Stimulated activated memory B cell treated with anti-CD40 and anti-IgM and Interleukin-4, amounts not matched to agents 10 μg/mL and 1 μg/mL and 100 μg/mL, for 72 hours (primary cell): ENCODE measurements at regions not wholly inside any gene's neighbourhood (a gene's known extent, or its start where the extent isn't known, plus 50 kb on each side); places are given as distances from the start of the nearest gene placed in this dataset.

Source experiments
- ATAC-seq: fragments of 150-1000 bp; cut with Tn5 transposase; 2 replicates; pipeline ENCODE4 v1.10.0; 2021
- H3K27ac Mint-ChIP-seq: one replicate; pipeline ENCODE4 v1.8.0; 2022; ENCODE audit warnings: mild to moderate bottlenecking, mixed read lengths
- H3K27me3 Mint-ChIP-seq: one replicate; pipeline ENCODE4 v1.8.0; 2022; ENCODE audit warnings: mixed read lengths
- H3K36me3 Mint-ChIP-seq: one replicate; pipeline ENCODE4 v1.8.0; 2022; ENCODE audit warnings: mixed read lengths
- H3K4me1 Mint-ChIP-seq: one replicate; pipeline ENCODE4 v1.8.0; 2022; ENCODE audit warnings: mixed read lengths
- H3K4me3 Mint-ChIP-seq: one replicate; pipeline ENCODE4 v1.8.0; 2022; ENCODE audit warnings: mild to moderate bottlenecking, moderate library complexity, mixed read lengths
- H3K9me3 Mint-ChIP-seq: one replicate; pipeline ENCODE4 v1.8.0; 2022; ENCODE audit warnings: mixed read lengths

GRCh38 chr6:16928387-16928786 lies 167.1 kb upstream of the ATXN1 start:
- peaks cover 10% of the 10 kb centered on the region for H3K27me3 Mint-ChIP-seq
- ATAC-seq: no peak
- H3K27ac Mint-ChIP-seq: no peak overlapping the region
- no peaks in the 10 kb centered on the region for H3K4me1 Mint-ChIP-seq
- H3K36me3 Mint-ChIP-seq: no peaks in the 10 kb centered on the region
- no peak overlapping the region for H3K4me3 Mint-ChIP-seq
- peaks cover 2% of the 10 kb centered on the region for H3K9me3 Mint-ChIP-seq

- no peaks in the 10 kb centered on the region for H3K4me1 Mint-ChIP-seq
- no peak for ATAC-seq
- peaks cover 16% of the 10 kb centered on the region for H3K27me3 Mint-ChIP-seq
- no peak overlapping the region for H3K27ac Mint-ChIP-seq
- H3K9me3 Mint-ChIP-seq: peaks cover 5% of the 10 kb centered on the region
- no peak overlapping the region for H3K4me3 Mint-ChIP-seq
- H3K36me3 Mint-ChIP-seq: no peaks in the 10 kb centered on the region
Observed at GRCh38 chr6:16927205-16927604, 165.9 kb upstream of the ATXN1 start.

DNA sequence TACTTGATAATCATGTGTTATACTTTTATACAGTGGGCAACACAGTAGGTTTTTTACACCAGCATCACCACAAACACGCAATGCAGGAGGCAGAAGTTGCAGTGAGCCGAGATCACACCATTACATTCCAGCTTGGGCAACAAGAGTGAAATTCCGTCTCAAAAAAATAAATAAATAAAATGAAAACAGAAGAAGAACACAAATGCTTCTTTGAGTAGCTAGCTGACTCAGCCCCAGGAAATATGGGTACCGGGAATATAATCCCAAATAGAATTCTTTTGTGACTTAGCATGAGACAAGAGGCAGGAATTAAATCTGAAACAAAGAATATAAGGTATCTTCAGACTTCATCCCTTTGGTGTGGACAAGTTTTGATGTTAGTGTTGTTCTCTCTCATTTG lies 164.2 kb upstream of the ATXN1 start:
- Mint-ChIP-seq H3K27ac (no peak overlapping the region), H3K27me3 (peaks cover 28% of the 10 kb centered on the region), H3K4me1 (no peaks in the 10 kb centered on the region), H3K4me3 (no peak overlapping the region), H3K9me3 (peaks cover 3% of the 10 kb centered on the region), H3K36me3 (no peaks in the 10 kb centered on the region)
- ATAC-seq: no peak

GRCh38 chr6:16922282-16922681 lies 161.0 kb upstream of the ATXN1 start:
- no peak overlapping the region for H3K4me3 Mint-ChIP-seq
- ATAC-seq: no peak
- no peaks in the 10 kb centered on the region for H3K4me1 Mint-ChIP-seq
- peaks cover 3% of the 10 kb centered on the region for H3K9me3 Mint-ChIP-seq
- H3K27me3 Mint-ChIP-seq: peaks cover 23% of the 10 kb centered on the region
- H3K27ac Mint-ChIP-seq: no peak overlapping the region
- H3K36me3 Mint-ChIP-seq: no peaks in the 10 kb centered on the region

- H3K4me1 Mint-ChIP-seq: no peaks in the 10 kb centered on the region
- peaks cover 5% of the 10 kb centered on the region for H3K9me3 Mint-ChIP-seq
- no peak overlapping the region for H3K4me3 Mint-ChIP-seq
- peaks cover 18% of the 10 kb centered on the region for H3K27me3 Mint-ChIP-seq
- no peak for ATAC-seq
- no peak overlapping the region for H3K27ac Mint-ChIP-seq
- no peaks in the 10 kb centered on the region for H3K36me3 Mint-ChIP-seq
Observed at GRCh38 chr6:16921399-16922110, 160.3 kb upstream of the ATXN1 start.

GRCh38 chr6:16918586-16918985 lies 157.3 kb upstream of the ATXN1 start:
- no peaks in the 10 kb centered on the region for H3K4me1 Mint-ChIP-seq
- H3K9me3 Mint-ChIP-seq: peaks cover 11% of the 10 kb centered on the region
- no peak overlapping the region for H3K4me3 Mint-ChIP-seq
- no peak for ATAC-seq
- no peaks in the 10 kb centered on the region for H3K36me3 Mint-ChIP-seq
- H3K27me3 Mint-ChIP-seq: peaks cover 18% of the 10 kb centered on the region
- H3K27ac Mint-ChIP-seq: no peak overlapping the region

DNA sequence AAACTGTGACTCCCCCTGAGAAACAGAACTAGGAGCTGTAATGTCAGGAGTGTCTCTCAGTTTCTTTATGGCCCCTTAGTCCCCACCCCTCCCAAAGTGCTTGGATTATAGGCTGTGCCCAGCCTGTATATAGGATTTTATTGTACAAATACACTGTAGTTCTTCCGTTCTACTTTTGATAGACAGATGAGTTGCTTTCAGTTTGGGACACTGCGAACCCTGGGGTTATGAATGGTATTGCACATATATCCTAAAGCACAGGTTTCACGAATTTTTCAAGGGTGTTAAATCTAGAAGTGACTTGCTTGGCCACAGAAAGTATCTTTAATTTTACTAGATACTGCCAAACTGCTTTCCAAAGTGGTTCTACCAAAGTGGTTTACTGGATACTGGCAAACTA lies 152.9 kb upstream of the ATXN1 start:
- no peak overlapping the region for H3K4me3 Mint-ChIP-seq
- no peaks in the 10 kb centered on the region for H3K36me3 Mint-ChIP-seq
- no peak for ATAC-seq
- no peak overlapping the region for H3K27ac Mint-ChIP-seq
- peaks cover 17% of the 10 kb centered on the region for H3K9me3 Mint-ChIP-seq
- no peaks in the 10 kb centered on the region for H3K4me1 Mint-ChIP-seq
- no peaks in the 10 kb centered on the region for H3K27me3 Mint-ChIP-seq

GRCh38 chr6:16912756-16913155 lies 151.5 kb upstream of the ATXN1 start:
- Mint-ChIP-seq H3K27me3 (no peaks in the 10 kb centered on the region), H3K4me3 (no peak overlapping the region), H3K36me3 (no peaks in the 10 kb centered on the region), H3K27ac (no peak overlapping the region), H3K4me1 (no peaks in the 10 kb centered on the region), H3K9me3 (peaks cover 17% of the 10 kb centered on the region)
- ATAC-seq: no peak

DNA sequence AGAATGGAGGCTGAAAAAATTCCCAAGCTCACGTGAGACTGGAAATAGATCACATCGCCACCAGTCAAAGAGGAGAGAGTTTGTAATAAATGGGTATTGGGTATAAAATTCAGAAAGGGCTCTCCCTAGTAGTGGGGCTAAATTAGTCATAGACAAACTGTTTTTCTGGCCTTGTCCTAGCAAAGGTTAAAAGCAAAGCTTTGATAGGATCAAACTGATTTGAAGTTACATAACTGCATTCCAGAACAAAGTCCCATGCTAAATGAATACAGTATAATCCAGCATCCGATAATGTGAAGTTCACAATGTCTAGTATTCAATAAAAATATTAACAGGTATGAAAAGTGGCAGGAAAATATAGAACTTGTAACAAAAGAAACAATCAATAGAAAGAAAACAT lies 149.8 kb upstream of the ATXN1 start:
- no peak overlapping the region for H3K27ac Mint-ChIP-seq
- peaks cover 15% of the 10 kb centered on the region for H3K9me3 Mint-ChIP-seq
- ATAC-seq: no peak
- peaks cover 9% of the 10 kb centered on the region for H3K27me3 Mint-ChIP-seq
- H3K36me3 Mint-ChIP-seq: no peaks in the 10 kb centered on the region
- H3K4me1 Mint-ChIP-seq: no peaks in the 10 kb centered on the region
- H3K4me3 Mint-ChIP-seq: no peak overlapping the region

DNA sequence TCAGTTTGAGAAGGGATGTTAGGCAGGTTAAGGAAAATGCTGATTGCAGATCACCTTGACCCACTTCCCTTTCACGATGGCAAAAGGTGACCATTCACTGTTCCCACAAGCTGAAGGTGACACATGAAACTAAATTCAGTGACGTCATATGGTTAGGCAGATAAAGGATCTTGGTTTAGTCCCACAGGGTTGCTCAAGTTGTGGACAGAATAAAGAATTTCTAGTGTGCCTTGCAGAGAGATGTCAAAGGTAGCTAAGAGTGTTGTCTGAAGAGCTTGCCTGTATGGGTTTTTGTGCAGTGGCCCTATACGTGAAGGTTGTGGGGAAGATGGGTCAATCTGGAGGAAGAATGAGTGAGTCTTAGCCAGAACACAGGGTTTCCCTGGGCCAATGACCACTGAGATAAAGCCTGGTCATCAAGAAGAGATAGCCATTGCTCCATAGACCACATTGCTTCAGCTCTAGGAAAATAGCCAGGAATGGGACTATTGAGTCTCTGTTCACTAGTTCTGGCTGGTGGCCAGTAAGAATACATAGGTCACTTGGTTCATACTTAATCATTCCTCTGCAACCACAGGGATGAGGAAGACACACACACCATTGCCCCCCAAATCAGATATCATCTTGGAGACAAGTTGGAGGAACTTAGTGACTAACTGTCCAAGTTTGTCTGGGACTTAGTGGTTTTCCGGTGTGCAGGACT lies 148.5 kb upstream of the ATXN1 start:
- no peaks in the 10 kb centered on the region for H3K36me3 Mint-ChIP-seq
- no peaks in the 10 kb centered on the region for H3K4me1 Mint-ChIP-seq
- no peak for ATAC-seq
- H3K9me3 Mint-ChIP-seq: peaks cover 13% of the 10 kb centered on the region
- H3K27ac Mint-ChIP-seq: no peak overlapping the region
- peaks cover 15% of the 10 kb centered on the region for H3K27me3 Mint-ChIP-seq
- no peak overlapping the region for H3K4me3 Mint-ChIP-seq

DNA sequence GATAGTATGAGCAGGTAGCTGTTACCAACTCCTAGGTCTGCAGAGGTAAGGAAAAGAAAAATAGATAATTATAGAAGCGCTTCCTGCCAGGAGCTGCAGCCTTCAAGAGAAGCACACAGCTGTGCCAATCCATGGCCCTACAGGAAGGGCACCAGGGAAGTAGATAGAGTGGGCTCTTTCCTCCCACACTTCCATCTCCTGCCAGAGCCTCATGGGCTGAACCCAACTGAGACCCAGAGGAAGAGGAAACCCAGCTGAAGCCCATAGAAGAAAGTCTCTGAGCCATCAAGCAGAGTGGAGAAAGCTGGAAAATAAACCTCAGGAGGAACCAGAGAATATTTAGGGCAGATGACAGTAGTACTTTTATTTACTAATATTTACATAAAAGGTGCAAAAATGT lies 146.7 kb upstream of the ATXN1 start:
- Mint-ChIP-seq H3K36me3 (no peaks in the 10 kb centered on the region), H3K4me3 (no peak overlapping the region), H3K27me3 (peaks cover 32% of the 10 kb centered on the region), H3K27ac (no peak overlapping the region), H3K9me3 (peaks cover 7% of the 10 kb centered on the region), H3K4me1 (no peaks in the 10 kb centered on the region)
- ATAC-seq: no peak

DNA sequence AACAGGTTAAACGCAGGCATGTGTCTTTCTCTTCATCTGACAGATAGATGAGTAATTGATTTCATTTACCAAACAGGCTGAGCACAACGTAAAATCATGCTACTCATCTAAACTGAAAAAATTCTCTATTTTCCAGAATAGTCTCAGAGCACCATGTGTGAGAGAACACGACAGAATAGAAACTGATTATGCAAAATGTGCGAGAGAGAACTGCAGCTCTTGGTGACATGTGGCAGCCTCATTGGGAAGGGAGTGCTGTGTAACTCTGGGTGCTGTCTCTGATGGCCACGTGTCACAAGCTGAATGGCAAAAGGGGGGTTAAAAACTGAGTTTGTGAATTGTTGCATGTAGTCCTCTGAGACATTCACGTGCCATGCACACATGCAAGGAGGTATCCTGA lies 143.7 kb upstream of the ATXN1 start:
- ATAC-seq: no peak
- no peaks in the 10 kb centered on the region for H3K4me1 Mint-ChIP-seq
- no peaks in the 10 kb centered on the region for H3K9me3 Mint-ChIP-seq
- H3K36me3 Mint-ChIP-seq: no peaks in the 10 kb centered on the region
- H3K27me3 Mint-ChIP-seq: peaks cover 45% of the 10 kb centered on the region
- H3K27ac Mint-ChIP-seq: no peak overlapping the region
- no peak overlapping the region for H3K4me3 Mint-ChIP-seq

GRCh38 chr6:16903470-16903869 lies 142.2 kb upstream of the ATXN1 start:
- no peaks in the 10 kb centered on the region for H3K9me3 Mint-ChIP-seq
- no peak overlapping the region for H3K27ac Mint-ChIP-seq
- H3K27me3 Mint-ChIP-seq: peaks cover 45% of the 10 kb centered on the region
- H3K4me3 Mint-ChIP-seq: no peak overlapping the region
- no peaks in the 10 kb centered on the region for H3K4me1 Mint-ChIP-seq
- no peaks in the 10 kb centered on the region for H3K36me3 Mint-ChIP-seq
- ATAC-seq: no peak

DNA sequence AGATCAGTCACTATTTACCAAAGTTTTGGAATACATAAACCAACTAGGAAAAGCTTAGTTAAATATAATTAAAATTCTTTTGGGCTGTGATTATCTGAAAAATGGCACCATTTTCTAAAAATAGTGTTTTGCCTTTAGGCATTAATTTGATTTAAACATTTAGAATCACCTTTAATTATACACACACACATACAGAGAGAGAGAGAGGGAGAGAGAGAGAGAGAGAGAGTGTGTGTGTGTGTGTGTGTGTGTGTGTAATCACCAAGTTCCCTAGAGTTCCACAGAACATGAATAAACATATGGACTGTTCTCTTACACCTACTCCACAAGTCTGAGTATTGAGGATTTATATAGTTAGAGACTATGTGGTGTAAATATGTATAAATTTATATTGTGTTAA lies 141.2 kb upstream of the ATXN1 start:
- Mint-ChIP-seq H3K36me3 (no peaks in the 10 kb centered on the region), H3K4me1 (no peaks in the 10 kb centered on the region), H3K27ac (no peak overlapping the region), H3K27me3 (peaks cover 45% of the 10 kb centered on the region), H3K4me3 (no peak overlapping the region), H3K9me3 (no peaks in the 10 kb centered on the region)
- no peak for ATAC-seq

- H3K36me3 Mint-ChIP-seq: no peaks in the 10 kb centered on the region
- ATAC-seq: no peak
- H3K27me3 Mint-ChIP-seq: peaks cover 50% of the 10 kb centered on the region
- no peak overlapping the region for H3K4me3 Mint-ChIP-seq
- H3K27ac Mint-ChIP-seq: no peak overlapping the region
- no peaks in the 10 kb centered on the region for H3K4me1 Mint-ChIP-seq
- H3K9me3 Mint-ChIP-seq: no peaks in the 10 kb centered on the region
Observed at GRCh38 chr6:16901782-16902181, 140.5 kb upstream of the ATXN1 start.

DNA sequence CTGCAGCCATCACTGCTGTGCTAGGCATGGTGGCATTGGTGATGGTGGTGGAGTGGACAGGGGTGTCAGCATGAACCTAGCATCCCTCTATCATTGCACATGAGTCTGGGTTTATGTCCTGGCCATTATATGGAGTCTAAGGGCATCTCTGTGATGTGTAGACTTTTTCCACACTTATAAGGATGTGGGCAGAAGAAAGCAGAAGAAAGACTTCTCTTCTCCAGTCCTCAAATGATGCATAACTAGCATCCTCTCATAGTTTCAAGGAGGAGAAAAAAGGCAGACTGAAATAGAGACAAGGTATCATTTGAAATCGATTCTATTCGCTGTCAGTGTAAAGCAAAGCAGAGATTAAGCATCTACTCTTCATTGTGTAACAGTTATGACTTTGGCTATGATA lies 140.0 kb upstream of the ATXN1 start:
- no peaks in the 10 kb centered on the region for H3K36me3 Mint-ChIP-seq
- no peak overlapping the region for H3K4me3 Mint-ChIP-seq
- no peak for ATAC-seq
- no peaks in the 10 kb centered on the region for H3K4me1 Mint-ChIP-seq
- peaks cover 47% of the 10 kb centered on the region for H3K27me3 Mint-ChIP-seq
- no peaks in the 10 kb centered on the region for H3K9me3 Mint-ChIP-seq
- H3K27ac Mint-ChIP-seq: no peak overlapping the region
